GM21576 (cell line): ENCODE measurements at regions not wholly inside any gene's neighbourhood (a gene's known extent, or its start where the extent isn't known, plus 50 kb on each side); places are given as distances from the start of the nearest gene placed in this dataset.
"Not testable (repeated sequence)": the region's sequence is repeated elsewhere in the genome, so short reads cannot be mapped to it uniquely, and the experiment has no call there.

Experiments
- ATAC-seq: cut with Tn5 transposase; IDR thresholded peaks from one replicate; pipeline ENCODE4 v1.9.1; 2021; ENCODE audit warnings: mild to moderate bottlenecking, moderate library complexity; ENCODE audit not compliant: unreplicated experiment

DNA sequence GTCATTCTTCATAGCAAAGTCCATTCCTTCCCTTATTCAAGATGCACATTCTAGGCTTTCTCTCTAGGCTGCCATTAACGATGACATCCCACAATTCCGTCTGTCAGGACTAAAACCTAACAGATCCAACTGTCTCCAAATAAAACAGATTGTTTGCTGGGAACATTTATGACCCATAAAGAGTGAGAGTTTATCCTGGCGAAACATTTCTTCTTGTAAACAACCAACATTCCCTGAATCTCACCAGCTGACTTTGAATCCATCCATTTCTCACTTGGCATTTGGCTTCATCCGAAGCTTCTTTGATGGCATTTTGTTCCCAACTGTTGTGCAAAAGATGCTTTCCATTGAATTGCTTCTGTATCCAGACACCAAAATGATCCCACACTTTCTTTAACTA is 93.1 kb downstream of the OLIG3 start:
- ATAC-seq = no peak

DNA sequence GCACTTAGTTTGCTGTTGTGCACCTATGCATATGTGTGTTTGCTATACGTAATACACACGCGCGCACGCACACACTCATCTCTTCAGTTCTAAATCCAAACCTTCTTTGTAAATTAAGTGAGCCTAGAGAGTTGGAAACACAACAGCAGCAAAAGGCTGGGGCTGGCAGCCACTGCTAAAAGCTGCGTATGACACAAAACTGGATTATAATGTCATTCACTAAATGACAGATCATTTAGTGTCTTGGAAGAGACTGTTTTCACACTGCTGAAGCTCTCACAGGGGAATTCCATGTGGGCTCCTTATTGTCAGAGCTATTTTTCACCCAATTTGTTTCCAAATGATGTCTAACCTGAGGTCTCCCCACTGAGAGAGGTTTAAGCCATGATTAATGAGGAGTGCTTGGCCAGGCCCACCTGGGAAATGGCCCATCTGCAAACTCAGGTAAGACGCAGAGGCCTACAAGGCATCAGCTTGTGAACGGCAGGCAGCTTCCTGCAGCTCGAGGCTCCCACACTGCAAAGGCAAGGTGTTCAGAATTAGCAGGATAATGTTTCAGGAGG is 94.2 kb downstream of the OLIG3 start:
- no peak for ATAC-seq

DNA sequence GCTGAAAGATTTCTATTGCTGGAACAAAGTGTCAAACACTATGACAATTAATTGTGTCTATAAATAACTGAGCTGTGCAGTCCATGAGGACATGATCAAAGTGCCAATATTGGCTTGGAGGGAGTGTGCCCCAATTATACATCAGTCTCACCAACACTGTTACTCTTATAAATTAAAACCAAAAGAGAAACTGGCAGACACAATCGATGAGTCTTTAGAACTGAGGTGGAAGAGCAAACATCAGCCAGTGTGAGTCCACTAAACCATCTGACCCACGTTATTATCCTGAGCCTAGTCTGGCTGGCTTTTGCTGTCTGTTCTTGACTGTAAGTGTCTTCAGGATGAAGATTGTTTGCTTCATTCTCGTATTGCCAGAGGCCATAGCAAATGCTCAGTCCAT is 98.9 kb downstream of the OLIG3 start:
- no peak for ATAC-seq

DNA sequence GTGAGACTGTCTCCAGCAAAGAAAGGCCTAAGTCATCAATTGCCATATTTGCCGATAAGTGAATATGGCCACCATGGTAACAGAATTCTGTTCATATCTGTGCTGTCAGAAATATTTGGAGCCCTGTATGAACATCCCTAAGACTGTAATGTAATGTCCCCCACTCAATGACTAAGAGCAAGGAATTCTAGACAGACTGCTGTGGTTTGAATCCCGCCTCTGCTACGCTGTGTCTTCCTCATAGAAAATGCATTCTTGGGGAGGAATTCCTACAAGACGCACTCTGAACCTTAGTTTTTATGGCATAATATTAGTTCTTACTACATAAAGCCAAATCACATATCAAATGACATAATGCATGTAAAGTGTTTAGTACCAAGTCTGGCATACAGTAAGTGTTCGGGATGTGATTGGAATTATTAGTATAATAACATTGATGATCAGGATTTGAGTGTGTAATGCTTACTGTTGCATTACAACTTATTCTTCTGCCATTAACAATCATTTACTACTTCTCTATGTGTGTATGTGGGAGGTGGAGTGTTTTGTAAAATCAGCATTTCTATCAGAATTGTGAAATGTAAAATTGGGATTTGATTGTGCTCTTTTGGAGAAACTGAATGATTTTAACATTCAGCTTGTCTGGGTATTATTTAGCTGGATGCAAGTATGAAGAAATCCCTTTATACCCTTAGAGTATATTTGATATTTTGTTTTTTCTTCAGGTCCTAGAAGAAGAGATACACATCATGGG is 103.0 kb downstream of the OLIG3 start:
- no peak for ATAC-seq

DNA sequence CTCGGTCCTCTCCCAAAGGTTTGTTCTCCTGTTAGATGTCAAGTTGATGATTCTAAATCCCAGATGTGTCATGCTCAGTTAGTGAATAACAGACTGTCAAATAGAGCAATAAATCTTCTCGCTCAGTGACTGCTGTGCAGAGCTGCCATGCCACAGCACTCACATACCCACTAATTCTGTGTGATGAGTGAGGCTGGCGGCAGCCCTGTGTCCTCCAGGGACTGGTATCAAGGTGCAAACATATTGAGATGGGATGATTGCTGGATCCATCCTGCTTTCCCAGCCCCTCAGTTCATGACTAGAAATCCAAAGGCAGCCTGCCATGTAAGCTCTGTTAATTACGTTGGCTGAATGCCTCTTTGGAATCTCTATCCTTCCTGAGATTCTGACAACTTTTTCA is 103.9 kb downstream of the OLIG3 start:
- ATAC-seq = no peak

DNA sequence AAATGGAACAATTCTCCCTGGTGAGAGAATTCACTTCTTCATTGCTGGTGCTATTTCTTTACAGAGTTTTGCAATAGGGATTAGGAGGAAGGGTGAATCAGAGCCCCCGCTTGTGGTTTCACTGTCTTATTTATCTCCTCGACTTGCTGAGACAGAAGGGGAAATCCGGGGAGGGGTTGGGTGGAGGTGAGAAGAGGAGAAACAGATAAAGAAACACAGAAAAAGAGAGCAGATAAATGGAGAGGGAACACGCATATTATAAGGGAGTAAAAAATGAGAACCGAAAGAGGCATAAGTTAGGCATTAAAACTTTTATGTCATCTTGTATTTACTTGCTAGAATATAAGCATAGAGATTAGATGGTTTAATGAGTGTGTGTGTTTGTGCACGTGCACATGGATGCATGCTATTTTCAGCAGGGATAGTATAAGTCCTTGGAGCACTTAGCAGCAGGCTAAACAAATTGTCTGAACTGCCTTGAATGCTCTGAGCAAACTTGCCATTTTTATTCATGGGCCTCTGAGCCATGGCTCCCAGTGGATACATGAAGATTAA is 105.0 kb downstream of the OLIG3 start:
- peak; percentile 94 for ATAC-seq

DNA sequence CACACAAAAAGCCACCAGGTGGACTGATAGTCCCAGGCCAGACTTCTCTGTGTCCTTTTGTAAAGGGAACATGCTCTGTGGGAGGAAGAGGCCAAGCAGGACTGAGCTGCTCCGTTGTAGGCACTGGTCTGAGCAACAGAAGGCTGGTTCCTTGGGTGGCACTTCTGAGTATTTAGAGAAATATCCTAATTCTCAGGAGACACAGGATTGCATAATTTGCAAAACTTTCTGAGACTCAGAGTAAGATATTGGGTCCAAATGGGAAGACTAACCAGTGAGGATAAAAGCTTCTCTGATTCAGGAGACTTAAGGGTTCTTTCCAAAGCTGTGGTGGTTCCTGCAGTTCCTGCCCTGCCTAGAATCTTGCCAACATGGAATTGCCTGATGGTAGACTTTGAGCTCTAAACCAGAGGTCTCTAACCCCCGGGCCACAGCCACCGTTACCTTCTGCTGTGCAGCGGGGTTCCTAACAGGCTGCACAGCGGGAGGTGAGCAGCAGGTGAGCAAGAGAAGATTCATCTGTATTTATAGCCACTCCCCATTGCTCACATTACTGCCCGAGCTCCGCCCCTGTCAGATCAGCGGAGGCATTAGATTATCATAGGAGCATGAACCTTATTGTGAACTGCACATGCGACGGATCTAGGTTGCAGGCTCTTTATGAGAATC is 107.0 kb downstream of the OLIG3 start:
- no peak for ATAC-seq

DNA sequence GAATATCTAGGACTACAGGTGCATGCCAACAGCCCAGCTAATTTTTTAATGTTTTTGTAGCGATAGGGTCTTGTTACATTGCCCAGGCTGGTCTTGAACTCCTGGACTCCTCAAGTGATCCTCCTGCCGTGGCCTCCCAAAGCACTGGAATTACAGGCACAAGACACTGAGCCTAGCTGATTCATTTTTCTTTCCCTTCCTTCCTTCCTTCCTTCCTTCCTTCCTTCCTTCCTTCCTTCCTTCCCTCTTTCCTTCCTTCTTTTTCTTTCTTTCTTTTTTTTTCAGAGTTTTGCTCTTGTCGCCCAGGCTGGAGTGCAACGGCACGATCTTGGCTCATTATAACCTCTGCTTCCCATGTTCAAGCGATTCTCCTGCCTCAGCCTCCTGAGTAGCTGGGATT is 110.9 kb downstream of the OLIG3 start:
- ATAC-seq = not testable (repeated sequence)

DNA sequence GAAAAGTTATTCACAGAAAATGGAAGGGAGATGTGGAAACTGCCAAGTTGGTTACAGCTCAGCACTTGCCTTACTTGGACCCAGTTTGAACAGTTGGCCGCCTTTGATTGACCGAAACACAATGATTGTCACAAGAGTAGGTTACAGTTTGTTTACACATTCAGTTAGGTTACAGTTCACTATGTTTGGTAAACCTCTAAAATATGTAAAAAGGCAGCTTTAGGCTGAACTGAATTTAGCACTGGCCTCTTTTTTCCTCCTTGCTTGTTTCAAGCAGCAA is 116.2 kb downstream of the OLIG3 start:
- no peak for ATAC-seq

DNA sequence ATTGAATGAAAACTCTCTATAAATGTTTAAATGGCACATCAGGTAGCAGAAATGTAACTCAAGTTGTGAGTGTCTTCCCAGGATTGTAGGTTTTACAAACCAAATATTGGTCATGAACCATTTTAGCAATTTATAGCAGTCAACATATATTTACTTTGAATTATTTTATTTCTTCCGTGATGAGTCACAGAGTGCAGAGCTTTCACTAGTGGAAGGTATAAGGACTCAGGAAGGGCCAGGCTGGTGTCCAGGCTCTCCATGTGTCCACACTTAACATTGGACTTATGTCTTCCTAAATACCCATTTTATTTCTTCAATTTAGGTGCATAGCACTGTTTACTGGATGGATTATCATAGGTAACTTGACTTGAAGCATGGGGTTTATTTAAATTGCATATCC is 120.9 kb downstream of the OLIG3 start:
- ATAC-seq = no peak

DNA sequence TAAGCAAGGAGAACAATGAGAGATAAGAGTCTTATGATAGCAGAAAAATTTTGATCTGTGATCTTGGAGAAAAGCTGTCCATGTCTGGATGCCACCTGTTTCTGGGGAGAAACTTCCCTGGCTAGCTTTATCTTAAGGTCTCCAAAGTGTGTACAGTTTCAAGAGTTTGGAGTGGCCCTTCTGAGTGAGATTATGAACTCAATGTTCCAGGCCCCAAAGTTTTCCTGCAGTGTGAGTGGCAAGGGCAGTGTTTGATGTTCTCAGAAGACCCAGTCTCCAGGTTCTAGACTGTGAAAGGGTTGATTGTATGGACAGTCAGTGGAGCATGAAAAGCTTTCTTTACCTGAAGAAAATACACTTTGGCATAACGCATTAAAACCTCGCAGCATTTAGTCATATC is 121.7 kb downstream of the OLIG3 start:
- no peak for ATAC-seq

DNA sequence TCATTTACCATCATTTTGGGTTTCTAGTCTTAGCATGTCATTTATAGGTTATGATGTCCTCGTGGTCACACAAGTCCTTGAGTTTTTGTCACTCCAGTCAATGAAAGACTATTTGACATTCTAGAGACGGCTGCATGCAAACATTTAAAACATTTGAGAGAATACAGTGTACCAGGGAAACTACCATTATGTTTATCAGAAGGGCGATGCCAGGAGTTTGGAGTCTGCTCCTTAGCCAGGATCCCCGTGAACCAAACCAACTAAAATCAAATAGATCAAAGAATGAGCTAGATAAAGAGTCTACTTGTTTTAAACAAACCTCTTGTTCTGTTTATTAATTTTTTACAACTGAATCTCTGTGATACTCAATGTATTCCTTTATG is 122.6 kb downstream of the OLIG3 start:
- no peak for ATAC-seq

DNA sequence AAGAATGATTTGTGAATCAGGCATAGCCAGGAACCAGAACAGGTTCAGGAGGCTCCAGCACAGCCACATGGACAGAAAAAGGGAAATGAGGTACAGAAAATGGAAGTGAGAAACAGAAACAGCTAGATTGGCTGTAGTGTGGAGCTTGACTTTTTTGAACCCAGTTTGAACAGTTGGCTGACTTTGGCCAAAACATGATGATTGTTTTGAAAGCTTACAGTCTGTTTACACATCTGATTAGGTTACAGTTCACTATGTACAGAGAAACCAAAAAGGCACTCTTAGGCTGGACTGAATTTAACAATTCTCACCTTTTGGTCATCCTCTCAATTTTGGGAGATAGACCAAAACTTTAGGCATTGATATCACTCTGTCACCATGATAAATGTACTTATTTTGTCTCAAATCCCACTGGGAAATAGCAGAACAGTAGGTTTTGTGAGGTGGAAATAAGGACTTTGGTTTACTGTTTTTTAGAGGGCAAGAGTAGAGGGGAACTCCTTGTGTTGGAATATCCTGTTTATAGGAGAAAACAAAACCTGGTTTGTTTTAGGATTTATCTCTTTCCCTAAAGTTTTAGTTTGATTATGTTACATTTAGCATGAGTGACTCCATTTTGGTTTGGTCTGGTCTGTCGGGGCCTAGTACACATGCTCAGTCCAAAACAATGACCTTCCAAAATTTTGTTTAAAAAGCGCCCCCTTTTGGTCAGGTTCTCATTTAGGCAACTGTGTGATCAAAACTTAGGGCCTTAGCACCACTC is 123.1 kb downstream of the OLIG3 start:
- ATAC-seq = peak; percentile 85

DNA sequence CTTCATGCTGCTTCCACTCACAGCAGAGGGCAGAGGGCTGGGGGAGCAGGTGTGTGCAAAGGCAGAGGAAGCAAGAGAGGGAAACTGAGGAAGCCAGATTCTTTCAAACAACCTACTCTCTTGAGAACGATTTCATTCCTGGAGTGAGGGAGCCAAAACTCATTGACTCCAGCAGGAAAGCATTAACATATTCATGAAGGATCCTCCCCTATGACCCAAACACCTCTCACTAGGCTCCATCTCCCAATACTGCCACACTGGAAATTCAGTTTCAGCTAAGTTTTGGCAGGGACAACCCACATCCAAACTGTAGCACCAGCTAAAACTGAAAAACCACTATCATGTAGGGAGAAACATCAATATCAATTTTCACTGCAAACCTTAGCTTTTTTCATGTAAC is 125.1 kb downstream of the OLIG3 start:
- no peak for ATAC-seq

DNA sequence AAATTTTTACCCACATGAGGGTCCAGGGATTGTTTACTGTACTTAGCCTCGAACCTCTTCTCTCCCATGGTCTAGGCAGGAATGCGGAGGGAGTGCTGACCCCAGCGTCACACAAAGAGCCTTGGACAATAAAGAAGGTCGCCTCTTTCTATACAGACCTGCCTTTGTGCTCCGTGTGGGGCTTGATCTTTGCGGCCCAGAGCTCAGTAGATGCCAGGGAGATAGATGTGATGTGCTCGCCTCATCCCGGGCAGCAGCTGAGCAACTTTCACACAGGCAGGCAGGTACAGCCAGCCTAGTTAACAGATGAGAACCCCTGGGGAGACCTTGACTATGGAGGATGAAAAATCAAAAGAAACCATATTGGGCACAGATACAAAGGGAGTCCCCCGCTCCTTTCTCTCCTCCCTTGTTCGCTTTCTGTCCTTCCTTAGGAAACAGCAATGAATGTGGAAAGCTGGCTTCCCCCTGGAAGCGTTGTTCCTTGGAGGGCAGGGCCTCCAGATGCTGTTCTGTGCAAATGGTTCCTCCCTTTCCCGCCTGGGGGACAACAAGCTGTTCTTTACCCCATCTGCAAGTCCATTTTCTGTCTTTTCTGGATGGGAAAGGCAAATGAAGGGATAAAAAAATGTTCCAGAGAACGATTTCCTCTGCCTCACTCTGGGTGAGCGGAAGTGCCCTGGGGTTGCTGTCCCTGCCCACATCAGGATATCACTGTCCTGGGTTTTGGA is 128.3 kb downstream of the OLIG3 start:
- no peak for ATAC-seq

DNA sequence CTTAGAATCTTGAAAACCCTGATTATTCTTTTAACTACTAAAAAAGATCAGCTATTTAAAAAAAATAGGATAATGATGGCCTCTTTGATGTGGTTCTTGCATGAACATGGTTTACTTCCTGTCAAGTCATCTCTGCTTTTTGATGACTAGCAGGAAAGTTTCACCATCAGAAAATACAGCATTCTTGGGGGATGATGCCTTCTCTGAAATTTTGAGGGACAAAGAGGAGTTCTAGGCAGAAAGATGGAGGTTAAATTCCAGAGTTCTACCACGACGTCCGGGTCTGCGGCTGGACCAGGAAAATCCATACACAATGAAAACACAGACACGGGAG is 130.4 kb downstream of the OLIG3 start:
- no peak for ATAC-seq

DNA sequence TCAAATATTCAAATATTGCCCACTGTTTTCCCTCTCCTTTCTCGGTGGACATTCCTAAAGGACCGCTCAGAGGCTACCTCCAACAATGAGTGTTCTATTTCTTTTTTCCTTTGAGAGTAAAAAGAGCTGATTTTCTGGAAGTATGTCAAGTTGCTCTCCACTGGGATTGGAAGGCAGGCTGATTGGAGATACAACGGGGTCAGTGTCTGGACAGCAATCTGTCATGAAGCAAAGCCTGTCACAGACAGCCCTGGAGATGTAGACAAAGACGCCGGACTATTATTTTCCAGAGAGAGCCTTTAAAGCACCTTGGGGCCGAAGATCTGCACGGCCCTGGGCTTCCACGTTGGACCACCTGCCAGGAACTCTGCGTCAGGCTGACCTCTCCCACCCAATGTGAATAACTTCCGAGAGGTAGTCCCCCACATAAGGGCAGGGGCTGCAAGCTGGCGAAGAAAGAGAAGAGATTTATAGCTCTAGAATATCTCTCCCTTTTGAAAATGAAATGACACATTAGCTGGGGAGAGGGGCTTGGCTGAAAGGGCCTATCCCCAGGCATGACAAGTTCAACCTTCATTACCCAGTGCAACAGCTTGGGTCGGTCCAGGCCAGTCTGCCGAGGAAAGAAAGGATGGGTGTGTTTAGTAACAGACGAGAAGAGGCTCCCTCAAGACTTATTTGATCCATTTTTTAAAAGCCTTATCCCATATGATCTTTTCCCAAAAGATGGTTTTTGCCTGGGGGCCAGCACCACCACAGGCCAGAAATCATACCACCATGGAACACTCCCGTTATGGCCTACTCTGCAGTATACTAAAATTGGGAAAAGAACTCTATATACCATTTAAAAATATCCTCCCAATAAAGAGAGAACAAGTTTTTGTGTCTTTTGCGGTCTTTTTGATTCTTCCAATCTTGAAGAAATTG is 131.1 kb downstream of the OLIG3 start:
- ATAC-seq = no peak

DNA sequence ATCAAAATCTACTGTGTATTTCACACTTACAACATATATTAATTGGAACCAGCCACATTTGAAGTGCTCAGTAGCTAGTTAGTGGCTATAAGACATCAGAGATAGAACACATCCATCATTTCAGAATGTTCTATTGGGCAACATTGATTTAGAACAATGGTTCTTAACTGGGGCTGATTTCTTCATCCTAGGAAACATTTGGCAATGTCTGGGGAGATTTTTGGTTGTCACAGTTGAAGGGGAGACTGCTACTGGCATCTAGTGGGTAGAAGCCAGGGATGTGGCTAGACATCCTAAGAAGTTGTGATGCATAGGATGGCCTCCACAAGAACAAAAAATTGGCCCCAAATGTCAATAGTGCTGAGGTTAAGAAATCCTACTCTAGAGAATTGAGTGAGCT is 132.5 kb downstream of the OLIG3 start:
- ATAC-seq = no peak

DNA sequence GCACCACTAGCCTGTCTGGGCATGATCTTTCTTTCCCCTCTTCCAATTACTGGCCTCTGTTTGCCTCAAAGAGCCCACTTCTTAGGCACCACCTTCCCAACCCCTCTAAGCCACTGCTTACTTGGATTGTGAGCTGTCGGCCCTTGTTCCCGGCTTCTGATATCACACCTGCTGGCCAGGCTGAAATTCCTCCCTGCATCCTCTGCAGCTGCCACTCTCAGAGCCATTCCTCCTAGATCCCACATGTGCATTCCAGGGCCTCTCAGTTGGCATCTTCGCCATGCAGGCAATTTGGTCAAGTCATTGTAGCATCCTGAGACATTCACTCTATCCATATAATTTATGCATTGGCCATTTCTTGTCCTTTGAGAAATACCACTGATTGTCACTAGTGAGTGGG is 135.9 kb downstream of the OLIG3 start:
- no peak for ATAC-seq

DNA sequence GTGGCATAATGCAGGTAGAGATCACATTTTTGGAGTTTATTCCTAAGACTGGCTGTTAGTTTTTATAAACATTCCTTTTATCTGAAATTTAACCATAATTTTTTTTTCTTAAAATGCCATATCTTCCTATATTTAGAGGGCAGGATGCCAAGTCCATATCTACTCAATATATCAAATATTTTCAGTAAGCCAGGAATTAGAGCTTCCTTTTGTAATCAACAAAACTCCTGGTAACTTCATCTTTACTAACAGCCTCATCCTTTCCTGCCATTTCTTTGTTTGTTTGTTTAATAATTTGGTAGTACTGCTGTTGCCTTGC is 136.3 kb downstream of the OLIG3 start:
- no peak for ATAC-seq
